OCI-LY7 (cell line): ENCODE measurements at regions not wholly inside any gene's neighbourhood (a gene's known extent, or its start where the extent isn't known, plus 50 kb on each side); places are given as distances from the start of the nearest gene placed in this dataset.

Experiments
- BruUV-seq: library from RNA; stranded (reverse); fragments of 400-500 nt; replicated peaks from 2 replicates; lab custom pipeline; 2021; lab: Mats Ljungman, UMichigan
- CTCF ChIA-PET: fragments of 300-600 bp; sonication (Branson Sonifier 250); formaldehyde crosslinking; loops from one replicate; lab custom pipeline; 2022; ENCODE audit warnings: antibody characterized with exemption; ENCODE audit not compliant: unreplicated experiment; lab: Charles Lee
- POLR2A ChIA-PET: fragments of 300-600 bp; sonication (Branson Sonifier 250); formaldehyde crosslinking; loops from one replicate; lab custom pipeline; 2022; ENCODE audit warnings: antibody characterized with exemption; lab: Charles Lee
- DNase-seq: peaks from one replicate; pipeline ENCODE4 v3.0.0-alpha.2; 2015; ENCODE audit warnings: low spot score
- H2AFZ ChIP-seq: fragments of 200-600 bp; sonication (generic), shearing (Covaris generic); 2 replicates; pipeline ENCODE4 v1.6.1; 2014; ENCODE audit warnings: mild to moderate bottlenecking, antibody characterized with exemption, low read length, moderate library complexity
- H3K27ac ChIP-seq: fragments of 200-600 bp; sonication (generic); 2 replicates; pipeline ENCODE4 v1.5.1; 2014; ENCODE audit warnings: mixed run types, low read depth, mild to moderate bottlenecking, moderate library complexity, low read length, inconsistent platforms; ENCODE audit not compliant: poor library complexity, severe bottlenecking
- H3K36me3 ChIP-seq: fragments of 200-600 bp; sonication (generic); 2 replicates; pipeline ENCODE4 v1.6.1; 2014; ENCODE audit warnings: mild to moderate bottlenecking, antibody characterized with exemption, low read length, moderate library complexity, mixed read lengths; ENCODE audit not compliant: insufficient read depth
- H3K4me1 ChIP-seq: fragments of 200-600 bp; sonication (generic); 2 replicates; pipeline ENCODE4 v1.5.1; 2014; ENCODE audit warnings: mild to moderate bottlenecking, low read length; ENCODE audit not compliant: insufficient read depth, poor library complexity, severe bottlenecking
- H3K4me2 ChIP-seq: fragments of 200-600 bp; sonication (generic); 2 replicates; pipeline ENCODE4 v1.6.1; 2014; ENCODE audit warnings: mild to moderate bottlenecking, low read length
- H3K4me3 ChIP-seq: fragments of 200-600 bp; sonication (generic); 2 replicates; pipeline ENCODE4 v1.5.1; 2014; ENCODE audit warnings: mild to moderate bottlenecking, low read depth, low read length; ENCODE audit not compliant: poor library complexity, severe bottlenecking
- H3K79me2 ChIP-seq: fragments of 200-600 bp; sonication (generic); 2 replicates; pipeline ENCODE4 v1.6.1; 2016; ENCODE audit warnings: low read depth, mild to moderate bottlenecking, low read length, moderate library complexity, mixed read lengths; ENCODE audit not compliant: insufficient read depth
- H3K9me2 ChIP-seq: fragments of 200-600 bp; sonication (generic); 2 replicates; pipeline ENCODE4 v1.6.1; 2016; ENCODE audit warnings: mild to moderate bottlenecking, low read length, mixed read lengths; ENCODE audit not compliant: insufficient read depth
- H3K9me3 ChIP-seq: fragments of 200-600 bp; sonication (generic); 2 replicates; pipeline ENCODE4 v1.6.1; 2014; ENCODE audit warnings: mild to moderate bottlenecking, mixed run types, low read length, mixed read lengths
- H4K20me1 ChIP-seq: fragments of 200-600 bp; sonication (generic); 2 replicates; pipeline ENCODE4 v1.6.1; 2014; ENCODE audit warnings: mild to moderate bottlenecking, antibody characterized with exemption, low read length, moderate library complexity, mixed read lengths; ENCODE audit not compliant: insufficient read depth
- CTCF ChIP-seq: fragments of 200-600 bp; sonication (generic); conservative IDR thresholded peaks from 2 replicates; pipeline ENCODE4 v1.5.1; 2014; ENCODE audit warnings: mild to moderate bottlenecking, antibody characterized with exemption, low read length, moderate library complexity, mixed read lengths
- EZH2phosphoT487 ChIP-seq: fragments of 200-600 bp; sonication (generic); IDR thresholded peaks from 2 replicates; pipeline ENCODE4 v1.6.1; 2018; ENCODE audit warnings: low read depth, borderline replicate concordance, mild to moderate bottlenecking, mixed run types, antibody characterized with exemption, low read length, moderate library complexity, mixed read lengths
- intact Hi-C: fragments of 100-400 bp; cut with micrococcal nuclease; formaldehyde crosslinking; loops from one replicate; pipeline ENCODE4 v1.10.0; 2022; ENCODE audit not compliant: unreplicated experiment

DNA sequence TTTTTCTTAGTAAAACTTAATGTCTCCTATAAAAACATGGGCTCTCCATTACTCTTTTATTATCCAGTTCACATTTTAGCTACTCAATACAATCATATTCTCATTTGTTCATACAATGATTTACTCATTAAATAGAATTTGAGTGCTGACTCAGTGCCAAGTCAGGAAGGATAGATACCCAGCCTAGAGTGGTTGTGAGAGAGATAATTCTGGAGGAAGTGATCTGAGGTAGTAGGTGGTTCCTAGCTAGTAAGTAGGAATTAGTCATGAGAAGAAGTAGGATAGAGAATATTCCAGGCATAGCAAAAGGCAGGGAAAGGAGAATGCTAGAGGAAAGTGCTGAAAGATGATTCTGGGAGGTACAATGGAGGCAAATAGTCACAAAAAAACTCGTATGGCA is 133.5 kb upstream of the MBL2 start:
- Histone ChIP-seq H3K79me2 (no peaks in the 10 kb centered on the region), H3K4me2 (no peak overlapping the region), H2AFZ (no peak overlapping the region), H3K4me1 (no peaks in the 10 kb centered on the region), H3K9me2 (no peaks in the 10 kb centered on the region), H3K4me3 (no peak overlapping the region), H3K9me3 (no peaks in the 10 kb centered on the region), H4K20me1 (no peaks in the 10 kb centered on the region), H3K36me3 (no peaks in the 10 kb centered on the region), H3K27ac (no peak overlapping the region)
- intact Hi-C loops, result no loop called here
- no TSS peak for BruUV-seq
- TF ChIP-seq CTCF (no peak), EZH2phosphoT487 (no peak)
- no peak for DNase-seq
- CTCF ChIA-PET, result no interaction called here
- POLR2A ChIA-PET, result interaction anchor here (0.6 kb wide), 1 partner anchor 372 kb away, joined by 3 read pairs; no protein-coding TSS in a partner anchor

- no peaks in the 10 kb centered on the region for H3K36me3 ChIP-seq
- TF ChIP-seq EZH2phosphoT487 (no peak), CTCF (no peak)
- no peaks in the 10 kb centered on the region for H3K4me1 ChIP-seq
- no peak for DNase-seq
- H3K4me2 ChIP-seq, result no peak overlapping the region
- no peak overlapping the region for H3K4me3 ChIP-seq
- ChIA-PET CTCF (no interaction called here), POLR2A (no interaction called here)
- H3K9me3 ChIP-seq, result no peaks in the 10 kb centered on the region
- H4K20me1 ChIP-seq, result no peaks in the 10 kb centered on the region
- intact Hi-C loops, result no loop called here
- no peaks in the 10 kb centered on the region for H3K9me2 ChIP-seq
- no peaks in the 10 kb centered on the region for H3K79me2 ChIP-seq
- H3K27ac ChIP-seq, result no peak overlapping the region
- BruUV-seq, result no TSS peak
- no peak overlapping the region for H2AFZ ChIP-seq
Observed at GRCh38 chr10:52903397-52903938, 130.9 kb upstream of the MBL2 start.

- TF ChIP-seq CTCF, result no peak
- TF ChIP-seq EZH2phosphoT487, result no peak
- ChIA-PET POLR2A (no interaction called here), CTCF (no interaction called here)
- DNase-seq, result no peak
- H3K9me3 ChIP-seq, result no peaks in the 10 kb centered on the region
- no peaks in the 10 kb centered on the region for H3K36me3 ChIP-seq
- BruUV-seq, result no TSS peak
- no peak overlapping the region for H3K4me2 ChIP-seq
- H3K9me2 ChIP-seq, result no peaks in the 10 kb centered on the region
- no peak overlapping the region for H3K27ac ChIP-seq
- intact Hi-C loops, result no loop called here
- no peaks in the 10 kb centered on the region for H3K79me2 ChIP-seq
- H4K20me1 ChIP-seq, result no peaks in the 10 kb centered on the region
- no peak overlapping the region for H2AFZ ChIP-seq
- H3K4me1 ChIP-seq, result no peaks in the 10 kb centered on the region
- H3K4me3 ChIP-seq, result no peak overlapping the region
Observed at GRCh38 chr10:52900593-52900992, 128.0 kb upstream of the MBL2 start.
